ENCODE measurements at regions not wholly inside any gene's neighbourhood (a gene's known extent, or its start where the extent isn't known, plus 50 kb on each side); places are given as distances from the start of the nearest gene placed in this dataset.

- TF ChIP-seq TEAD4 (CRISPR knock-in tag; IDR thresholded peaks at IDR 0.05): no peak
- TF ChIP-seq, protein P1, sequence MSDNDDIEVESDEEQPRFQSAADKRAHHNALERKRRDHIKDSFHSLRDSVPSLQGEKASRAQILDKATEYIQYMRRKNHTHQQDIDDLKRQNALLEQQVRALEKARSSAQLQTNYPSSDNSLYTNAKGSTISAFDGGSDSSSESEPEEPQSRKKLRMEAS (CRISPR knock-in tag; IDR thresholded peaks at IDR 0.05): no peak
- no peak for TF ChIP-seq HMGXB4 (CRISPR knock-in tag; IDR thresholded peaks at IDR 0.05)
- TF ChIP-seq SP1 (CRISPR knock-in tag; conservative IDR thresholded peaks at IDR 0.05): no peak
- TF ChIP-seq CTCF (IDR thresholded peaks at IDR 0.05): no peak
Measured at GRCh38 chr6:104284872-104285271, 574.8 kb downstream of the HACE1 start.

Measured in WTC11 (cell line).